HepG2 (cell line): ENCODE measurements at regions not wholly inside any gene's neighbourhood (a gene's known extent, or its start where the extent isn't known, plus 50 kb on each side); places are given as distances from the start of the nearest gene placed in this dataset.

Experiments used
- ATAC-seq: fragments of 200-7000 bp; cut with Tn5 transposase; 3 replicates; pipeline ENCODE4 v1.9.1; 2020; ENCODE audit warnings: mild to moderate bottlenecking, moderate library complexity
- BruUV-seq: library from RNA; stranded (reverse); fragments of 400-500 nt; replicated peaks from 2 replicates; lab custom pipeline; 2021; lab: Mats Ljungman, UMichigan
- CTCF ChIA-PET: fragments of 300-600 bp; formaldehyde crosslinking; extraction: SDS; loops from one replicate; lab custom pipeline; 2021; ENCODE audit warnings: low total read pairs, inconsistent platforms, low intra/inter-chr PET ratio; lab: Yijun Ruan, JAX
- POLR2A ChIA-PET: fragments of 350-600 bp; sonication (Branson Sonifier 250); formaldehyde crosslinking; loops from one replicate; lab custom pipeline; 2020; ENCODE audit warnings: antibody characterized with exemption, inconsistent platforms; lab: Yijun Ruan, JAX
- DNase-seq: peaks from one replicate; pipeline ENCODE4 v3.0.0-alpha.2; 2015; ENCODE audit warnings: low spot score
- FAIRE-seq: peaks from 3 replicates; lab custom pipeline; 2011; peaks lifted over from hg19 to GRCh38; lab: Jason Lieb, UNC
- H2AFZ ChIP-seq: one replicate; pipeline ENCODE4 v1.6.1; 2011; ENCODE audit warnings: low read length, inconsistent platforms
- H3K27ac ChIP-seq: fragments of 300-600 bp; 3 replicates; pipeline ENCODE4 v1.8.0; 2011; ENCODE audit warnings: mixed run types, mild to moderate bottlenecking, mixed read lengths, low read length, inconsistent platforms; ENCODE audit not compliant: insufficient read depth; ENCODE audit errors: extremely low read length
- H3K27me3 ChIP-seq, 2 experiments: fragments of 200-600 bp in 1 of 2; 2 replicates in 1 of 2; 3 replicates in 1 of 2; pipeline versions ENCODE4 v1.6.0 to v1.8.0; 2011; ENCODE audit warnings: low read length in 2 of 2, mild to moderate bottlenecking in 2 of 2, moderate library complexity in 2 of 2, inconsistent platforms in 1 of 2; ENCODE audit not compliant: insufficient read depth in 2 of 2, control insufficient read depth in 1 of 2
- H3K36me3 ChIP-seq, 2 experiments: fragments of 200-600 bp in 1 of 2; replicated peaks in 1 of 2; 2 replicates in 1 of 2; 3 replicates in 1 of 2; pipeline versions ENCODE4 v1.5.1 to v1.8.0; 2011; ENCODE audit warnings: low read length in 2 of 2, inconsistent platforms in 1 of 2; ENCODE audit not compliant: insufficient read depth in 2 of 2, control insufficient read depth in 1 of 2
- H3K4me1 ChIP-seq: 2 replicates; pipeline ENCODE4 v1.5.1; 2012; ENCODE audit warnings: low read length, inconsistent platforms; ENCODE audit not compliant: insufficient read depth
- H3K4me2 ChIP-seq: 2 replicates; pipeline ENCODE4 v1.6.0; 2011; ENCODE audit warnings: low read depth, low read length, inconsistent platforms
- H3K4me3 ChIP-seq, 3 experiments: fragments of 200-600 bp in 1 of 3; sonication (generic), shearing (Covaris generic) in 1 of 3; replicated peaks in 1 of 3; 2 replicates each; pipeline ENCODE4 v1.5.1; 2011 to 2016; ENCODE audit warnings: low read length in 3 of 3, inconsistent platforms in 2 of 3, low read depth in 2 of 3, mild to moderate bottlenecking in 2 of 3, control low read depth in 1 of 3, mixed read lengths in 1 of 3; ENCODE audit not compliant: insufficient read depth in 1 of 3
- H3K79me2 ChIP-seq: one replicate; pipeline ENCODE4 v1.6.1; 2011; ENCODE audit warnings: low read length, inconsistent platforms; ENCODE audit not compliant: insufficient read depth
- H3K9ac ChIP-seq: 2 replicates; pipeline ENCODE4 v1.6.0; 2011; ENCODE audit warnings: mild to moderate bottlenecking, low read depth, low read length, inconsistent platforms; ENCODE audit not compliant: insufficient read depth
- H3K9me3 ChIP-seq: 2 replicates; pipeline ENCODE4 v1.5.1; 2012; ENCODE audit warnings: mild to moderate bottlenecking, low read length
- H4K20me1 ChIP-seq: 2 replicates; pipeline ENCODE4 v1.6.0; 2011; ENCODE audit warnings: inconsistent platforms, mild to moderate bottlenecking, low read length, moderate library complexity; ENCODE audit not compliant: insufficient read depth
- DMAP1 ChIP-seq: IDR thresholded peaks from 2 replicates; pipeline ENCODE4 v1.6.1; 2016
- EHMT2 ChIP-seq: fragments of 200-600 bp; sonication (generic); IDR thresholded peaks from 2 replicates; pipeline ENCODE4 v1.7.0; 2017; ENCODE audit warnings: antibody characterized with exemption, low read depth, low read length, borderline replicate concordance
- HMG20B ChIP-seq: conservative IDR thresholded peaks from 2 replicates; pipeline ENCODE4 v1.6.1; 2016; ENCODE audit warnings: missing genetic modification reagents, missing compliant biosample characterization
- IKZF1 ChIP-seq: fragments of 450-650 bp; IDR thresholded peaks from 2 replicates; pipeline ENCODE4 v1.7.1; 2016
- NCOR1 ChIP-seq: fragments of 200-600 bp; sonication (generic); IDR thresholded peaks from 2 replicates; pipeline ENCODE4 v1.7.0; 2017; ENCODE audit warnings: antibody characterized with exemption, low read length, borderline replicate concordance
- SMAD3 ChIP-seq: sonication (generic); formaldehyde crosslinking; IDR thresholded peaks from 2 replicates; pipeline ENCODE4 v1.4.0; 2020; ENCODE audit warnings: missing genetic modification reagents
- SMARCE1 ChIP-seq: fragments of 450-650 bp; IDR thresholded peaks from 2 replicates; pipeline ENCODE4 v1.6.1; 2017; ENCODE audit warnings: borderline replicate concordance
- TCF7 ChIP-seq: sonication (generic); IDR thresholded peaks from 2 replicates; pipeline ENCODE4 v1.6.1; 2016; ENCODE audit warnings: antibody characterized with exemption, low read depth
- ZFP37 ChIP-seq: sonication (generic); formaldehyde crosslinking; IDR thresholded peaks from 2 replicates; pipeline ENCODE4 v1.4.0; 2020; ENCODE audit warnings: missing genetic modification reagents, borderline replicate concordance
- ZNF12 ChIP-seq: sonication (generic); formaldehyde crosslinking; IDR thresholded peaks from 2 replicates; pipeline ENCODE4 v1.5.0; 2020; ENCODE audit warnings: missing genetic modification reagents
- ZNF224 ChIP-seq: sonication (generic); formaldehyde crosslinking; IDR thresholded peaks from 2 replicates; pipeline ENCODE4 v1.5.0; 2020; ENCODE audit warnings: mild to moderate bottlenecking, missing genetic modification reagents
- ZNF230 ChIP-seq: sonication (generic); formaldehyde crosslinking; IDR thresholded peaks from 2 replicates; pipeline ENCODE4 v1.4.0; 2020; ENCODE audit warnings: mild to moderate bottlenecking, missing genetic modification reagents
- ZNF350 ChIP-seq: sonication (generic); formaldehyde crosslinking; IDR thresholded peaks from 2 replicates; pipeline ENCODE4 v1.4.0; 2020; ENCODE audit warnings: mild to moderate bottlenecking, low read depth, missing genetic modification reagents, borderline replicate concordance
- ZNF576 ChIP-seq: sonication (generic); formaldehyde crosslinking; IDR thresholded peaks from 2 replicates; pipeline ENCODE4 v1.4.0; 2020; ENCODE audit warnings: mild to moderate bottlenecking, missing genetic modification reagents
- ZNF674 ChIP-seq: sonication (generic); formaldehyde crosslinking; IDR thresholded peaks from 2 replicates; pipeline ENCODE4 v1.5.0; 2020; ENCODE audit warnings: low read depth, mild to moderate bottlenecking, missing genetic modification reagents
- ZNF784 ChIP-seq: sonication (generic); formaldehyde crosslinking; IDR thresholded peaks from 2 replicates; pipeline ENCODE4 v1.5.1; 2020; ENCODE audit warnings: missing genetic modification reagents, mild to moderate bottlenecking, borderline replicate concordance
- ZSCAN5A ChIP-seq: sonication (generic); formaldehyde crosslinking; IDR thresholded peaks from 2 replicates; pipeline ENCODE4 v1.8.0; 2022; ENCODE audit warnings: mild to moderate bottlenecking, missing genetic modification reagents, borderline replicate concordance
- WGBS: methylation state at CpG from one replicate; pipeline ENCODE4 v1.1.6; 2017; ENCODE audit warnings: low lambda C conversion rate; 5-methylcytosine and 5-hydroxymethylcytosine counted together
- in situ Hi-C: cut with HindIII; loops from 2 replicates; pipeline ENCODE4 v1.10.0; 2017; ENCODE audit warnings: low pct_unique_long_range_greater_than_20kb; ENCODE audit not compliant: extremely low pct_ligation_motif_present
- intact Hi-C: fragments of 100-400 bp; cut with micrococcal nuclease; formaldehyde crosslinking; loops from one replicate; pipeline ENCODE4 v1.10.0; 2022; ENCODE audit not compliant: unreplicated experiment
- TF ChIP-seq, protein P1 (sequence below): sonication (generic); formaldehyde crosslinking; IDR thresholded peaks from 2 replicates; pipeline ENCODE4 v1.4.0; 2020; ENCODE audit warnings: mild to moderate bottlenecking, missing genetic modification reagents
- TF ChIP-seq, protein P2 (sequence below): sonication (generic); formaldehyde crosslinking; IDR thresholded peaks from 2 replicates; pipeline ENCODE4 v1.4.0; 2020; ENCODE audit warnings: missing genetic modification reagents

DNA sequence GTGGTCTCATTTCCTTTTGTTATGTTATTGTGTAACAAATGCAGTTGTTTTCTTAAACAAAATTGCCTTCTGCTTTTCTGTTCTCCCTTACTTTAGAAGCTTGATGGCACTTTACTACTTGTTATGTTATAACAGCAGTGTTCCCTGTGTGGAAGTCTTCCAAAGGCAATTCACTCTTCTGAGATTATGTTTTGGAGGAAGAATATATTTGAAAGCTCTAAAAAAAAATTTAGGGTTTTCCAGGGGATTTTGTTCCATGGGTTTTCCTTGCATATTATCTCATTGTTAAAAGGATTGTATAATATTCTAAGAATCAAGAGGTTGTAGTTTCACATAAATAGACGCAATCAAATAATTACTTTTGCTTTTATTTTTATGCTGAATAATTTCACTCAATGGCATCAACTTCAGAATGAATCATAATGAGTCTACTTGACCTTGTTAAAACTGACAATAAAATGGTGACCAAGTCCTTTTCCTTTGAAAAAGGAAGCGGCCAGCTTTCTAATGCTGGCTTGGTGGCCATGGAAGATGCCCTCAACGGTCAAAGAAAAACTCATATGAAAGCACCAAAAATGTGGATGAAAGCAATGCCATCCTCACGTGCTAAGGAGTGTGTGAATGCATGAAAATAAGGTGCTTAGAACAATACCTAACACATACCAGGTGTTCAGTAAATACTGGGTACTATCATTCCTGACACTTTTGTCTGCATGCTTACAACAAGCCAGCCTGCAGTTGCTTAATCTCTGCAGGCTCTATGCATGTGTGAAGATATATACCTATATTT, 92.4 kb upstream of the KLF6 start (continued):
- no peak for TF ChIP-seq TCF7
- TF ChIP-seq ZNF576 = no peak
- TF ChIP-seq, protein P1, sequence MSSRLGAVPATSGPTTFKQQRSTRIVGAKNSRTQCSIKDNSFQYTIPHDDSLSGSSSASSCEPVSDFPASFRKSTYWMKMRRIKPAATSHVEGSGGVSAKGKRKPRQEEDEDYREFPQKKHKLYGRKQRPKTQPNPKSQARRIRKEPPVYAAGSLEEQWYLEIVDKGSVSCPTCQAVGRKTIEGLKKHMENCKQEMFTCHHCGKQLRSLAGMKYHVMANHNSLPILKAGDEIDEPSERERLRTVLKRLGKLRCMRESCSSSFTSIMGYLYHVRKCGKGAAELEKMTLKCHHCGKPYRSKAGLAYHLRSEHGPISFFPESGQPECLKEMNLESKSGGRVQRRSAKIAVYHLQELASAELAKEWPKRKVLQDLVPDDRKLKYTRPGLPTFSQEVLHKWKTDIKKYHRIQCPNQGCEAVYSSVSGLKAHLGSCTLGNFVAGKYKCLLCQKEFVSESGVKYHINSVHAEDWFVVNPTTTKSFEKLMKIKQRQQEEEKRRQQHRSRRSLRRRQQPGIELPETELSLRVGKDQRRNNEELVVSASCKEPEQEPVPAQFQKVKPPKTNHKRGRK (CRISPR knock-in tag) = no peak
- no peak for TF ChIP-seq EHMT2
- TF ChIP-seq, all 625 proteins: peak for 0

DNA sequence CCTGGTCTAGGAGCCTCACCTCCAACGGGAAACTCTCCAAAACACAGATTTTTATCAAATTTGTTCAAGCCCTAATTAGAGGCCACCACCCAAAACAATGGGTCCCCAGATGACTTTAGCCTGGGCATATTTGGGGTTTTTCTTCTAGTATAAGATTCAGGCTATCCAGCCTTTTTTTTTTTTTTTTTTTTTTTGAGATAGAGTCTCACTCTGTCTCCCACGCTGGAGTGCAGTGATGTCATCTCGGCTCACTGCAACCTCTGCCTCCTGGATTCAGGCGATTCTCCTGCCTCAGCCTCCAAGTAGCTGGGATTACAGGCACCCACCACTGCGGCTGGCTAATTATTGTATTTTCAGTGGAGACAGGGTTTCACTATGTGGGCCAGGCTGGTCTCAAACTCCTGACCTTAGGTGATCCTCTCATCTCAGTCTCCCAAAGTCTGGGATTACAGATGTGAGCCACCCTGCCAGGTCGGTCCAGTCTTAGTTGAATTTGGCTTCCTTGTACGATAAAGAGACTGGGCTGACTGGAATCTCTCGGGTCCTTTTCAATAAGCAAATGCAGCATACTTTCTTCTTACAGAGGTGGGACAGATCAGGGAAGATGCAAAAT, 91.4 kb upstream of the KLF6 start:
- no peak overlapping the region for H3K4me3 ChIP-seq
- FAIRE-seq = no peak
- no peak for TF ChIP-seq HMG20B
- no peak for TF ChIP-seq ZSCAN5A (CRISPR knock-in tag)
- no peak for TF ChIP-seq IKZF1
- no peak for TF ChIP-seq ZNF350 (CRISPR knock-in tag)
- no peak for TF ChIP-seq ZNF12 (CRISPR knock-in tag)
- no peak for TF ChIP-seq SMARCE1
- TF ChIP-seq, protein P2, sequence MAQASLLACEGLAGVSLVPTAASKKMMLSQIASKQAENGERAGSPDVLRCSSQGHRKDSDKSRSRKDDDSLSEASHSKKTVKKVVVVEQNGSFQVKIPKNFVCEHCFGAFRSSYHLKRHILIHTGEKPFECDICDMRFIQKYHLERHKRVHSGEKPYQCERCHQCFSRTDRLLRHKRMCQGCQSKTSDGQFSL = no peak
- TF ChIP-seq ZNF224 (CRISPR knock-in tag) = no peak
- no peak for TF ChIP-seq DMAP1
- TF ChIP-seq NCOR1 = no peak
- no peak for TF ChIP-seq ZFP37
- TF ChIP-seq ZNF674 = no peak
- no peak for TF ChIP-seq SMAD3 (CRISPR knock-in tag)
- no peak for TF ChIP-seq ZNF784
- no peak for TF ChIP-seq ZNF230

More for the DNA sequence above, 91.4 kb upstream of the KLF6 start:
- 65% methylated on average over 7 of the region's 8 CpGs for WGBS
- Histone ChIP-seq H2AFZ (no peak overlapping the region), H3K9me3 (no peaks in the 10 kb centered on the region), H3K4me1 (peaks cover 41% of the 10 kb centered on the region), H3K36me3 (no peaks in the 10 kb centered on the region), H3K4me2 (no peak overlapping the region), H3K27me3 (no peaks in the 10 kb centered on the region; a peak in 1 of 5 replicates), H4K20me1 (no peaks in the 10 kb centered on the region), H3K79me2 (no peaks in the 10 kb centered on the region), H3K27ac (no peak overlapping the region), H3K9ac (no peak overlapping the region)
- in situ Hi-C loops (no loop called here), intact Hi-C loops (no loop called here)
- no peak for DNase-seq
- no TSS peak for BruUV-seq
- ChIA-PET POLR2A (interaction anchor here (1.3 kb wide), 1 partner anchor 91 kb away, joined by 3 read pairs; the partner anchor contains the start of gene KLF6), CTCF (no interaction called here)
- ATAC-seq = no peak
